Middle frontal gyrus (tissue), 1 donor: ENCODE measurements at regions not wholly inside any gene's neighbourhood (a gene's known extent, or its start where the extent isn't known, plus 50 kb on each side); places are given as distances from the start of the nearest gene placed in this dataset.

Experiments
- DNase-seq: peaks from one replicate; pipeline ENCODE4 v3.0.0-alpha.2; 2015; ENCODE audit warnings: low spot score; ENCODE audit errors: extremely low spot score

GRCh38 chr3:117509858-117510257 is 800.3 kb downstream of the TUSC7 start:
- no peak for DNase-seq

GRCh38 chr3:117510396-117510795 is 800.8 kb downstream of the TUSC7 start:
- DNase-seq, result no peak

GRCh38 chr3:117512975-117513374 is 803.4 kb downstream of the TUSC7 start:
- DNase-seq, result no peak

DNA sequence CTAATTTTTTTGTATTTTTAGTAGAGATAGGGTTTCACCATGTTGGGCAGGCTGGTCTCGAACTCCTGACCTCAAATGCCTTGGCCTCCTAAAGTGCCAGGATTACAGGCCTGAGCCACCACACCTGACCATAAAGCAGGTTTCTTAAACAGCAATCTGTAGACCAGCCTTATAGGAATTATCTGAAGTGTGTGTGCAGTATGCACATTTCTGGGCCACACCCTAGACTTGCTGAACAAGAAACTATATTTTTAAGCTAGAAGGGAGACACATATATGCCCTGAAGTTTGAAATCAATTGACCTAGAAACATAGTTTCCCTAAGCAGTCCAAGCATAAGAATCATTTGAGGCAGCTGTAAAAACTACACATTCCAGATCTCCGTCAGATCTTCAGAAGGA is 805.7 kb downstream of the TUSC7 start:
- DNase-seq, result no peak

GRCh38 chr3:117518364-117518763 is 808.8 kb downstream of the TUSC7 start:
- no peak for DNase-seq

DNA sequence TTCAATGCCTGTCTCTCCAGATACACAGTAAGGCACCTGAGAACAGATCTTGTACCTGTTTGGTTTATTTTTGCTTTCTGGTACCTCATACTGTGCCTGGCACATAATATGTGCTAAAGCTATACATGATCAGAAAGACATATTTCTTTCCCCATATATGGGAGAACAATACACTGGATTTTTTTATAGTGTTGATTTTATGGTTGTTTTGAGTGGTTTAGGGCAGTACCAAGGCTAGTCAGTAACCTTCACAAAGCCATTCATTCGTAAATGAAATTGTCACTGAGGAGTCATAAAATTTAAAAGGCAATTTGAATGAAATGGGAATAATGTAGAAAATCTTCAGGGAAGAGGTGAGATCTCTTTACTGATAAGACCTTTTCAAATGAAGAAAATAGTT is 810.2 kb downstream of the TUSC7 start:
- no peak for DNase-seq

- no peak for DNase-seq
Measured at GRCh38 chr3:117520582-117520981, 811.0 kb downstream of the TUSC7 start.

- no peak for DNase-seq
Measured at GRCh38 chr3:117523418-117523817, 813.8 kb downstream of the TUSC7 start.

DNA sequence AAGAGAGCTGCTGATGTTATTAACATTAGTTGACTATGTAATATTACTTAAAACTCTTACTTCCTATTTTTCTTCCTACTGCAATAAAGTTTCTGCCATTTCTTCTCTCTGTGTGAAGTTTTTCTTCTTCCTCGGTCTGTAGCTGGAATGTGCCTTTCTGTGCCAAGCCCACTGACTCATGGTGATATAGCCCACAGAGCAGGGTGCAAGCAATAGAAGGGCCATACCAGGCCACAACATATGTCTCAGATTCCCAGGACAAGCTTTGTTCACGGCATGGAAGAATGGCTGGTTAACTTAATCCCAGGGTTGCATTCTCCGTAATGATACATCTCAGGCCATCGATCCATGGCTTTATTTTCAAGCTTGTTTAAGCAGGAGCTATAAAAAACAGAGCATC is 815.3 kb downstream of the TUSC7 start:
- DNase-seq, result no peak

GRCh38 chr3:117526470-117527079 is 817.0 kb downstream of the TUSC7 start:
- peak; percentile 56 for DNase-seq

- DNase-seq, result no peak
Measured at GRCh38 chr3:117527346-117527745, 817.8 kb downstream of the TUSC7 start.

GRCh38 chr3:117528688-117529087 is 819.1 kb downstream of the TUSC7 start:
- no peak for DNase-seq

DNA sequence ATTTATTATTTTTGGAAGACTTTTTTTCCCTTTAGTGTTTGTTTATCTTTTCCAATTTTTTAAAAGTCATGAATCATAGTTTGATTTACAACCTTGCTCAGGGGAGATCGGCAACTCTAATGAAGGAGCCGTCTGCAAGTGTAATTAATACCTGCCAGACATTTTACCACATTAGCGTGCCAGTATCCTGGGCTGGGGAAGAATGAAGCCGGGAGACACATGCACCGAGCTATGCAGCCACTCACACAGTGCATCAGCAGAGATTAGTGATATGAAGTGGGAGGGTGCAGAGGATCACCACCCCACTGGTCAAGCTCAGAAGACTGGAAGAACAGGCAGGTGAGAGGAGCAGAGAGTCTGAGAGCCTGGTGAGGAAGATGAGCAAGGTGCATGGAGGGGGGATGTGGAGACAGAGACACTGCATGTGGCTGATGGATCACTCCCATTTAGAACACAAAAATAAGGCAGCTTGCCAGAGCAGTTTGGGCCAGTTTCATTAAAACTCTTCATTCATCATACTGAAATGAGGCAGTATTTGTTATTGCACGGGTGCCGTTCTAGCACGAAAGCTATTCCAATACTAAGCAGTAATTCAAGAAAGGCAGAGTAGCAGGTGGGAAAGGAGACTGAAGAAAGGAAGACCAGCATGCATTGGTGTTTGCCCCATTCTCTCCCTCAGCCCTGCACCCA is 821.6 kb downstream of the TUSC7 start:
- no peak for DNase-seq

DNA sequence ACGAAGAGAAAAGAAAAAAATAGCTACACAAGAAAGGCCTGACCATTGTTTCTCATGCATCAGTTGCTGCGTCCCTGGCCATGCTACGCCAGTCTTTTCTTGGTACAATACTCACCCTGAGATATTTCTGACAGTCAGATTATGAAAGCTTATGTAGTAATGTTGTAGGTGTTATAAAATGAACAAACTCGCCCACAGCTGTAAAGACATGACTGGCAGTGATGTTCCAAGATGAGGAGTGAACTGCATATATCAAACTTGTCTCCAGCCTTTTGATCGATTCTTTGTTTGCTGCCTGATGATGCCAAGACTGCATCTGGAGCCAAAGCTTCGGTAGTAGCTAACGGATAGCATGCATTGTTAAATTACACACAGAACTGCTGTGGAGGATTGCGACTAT is 822.7 kb downstream of the TUSC7 start:
- DNase-seq, result no peak

DNA sequence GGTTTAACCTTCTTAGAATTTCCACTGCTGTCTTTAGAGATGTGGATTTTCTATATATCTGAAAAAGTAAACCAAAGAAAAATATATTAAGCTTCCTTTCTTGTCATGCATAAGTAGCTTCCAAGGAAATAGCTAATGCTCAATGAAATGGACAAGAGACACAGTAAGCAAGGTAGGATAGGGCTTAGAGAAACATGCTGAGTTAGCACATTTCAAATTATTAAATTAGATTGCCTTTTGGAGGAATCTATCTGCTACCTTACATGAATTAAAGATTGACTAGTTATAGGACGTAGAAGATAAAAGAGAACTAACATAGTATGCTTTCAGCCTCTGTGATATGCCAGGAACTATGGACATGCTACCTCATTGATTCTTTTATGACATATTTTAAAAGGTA is 824.6 kb downstream of the TUSC7 start:
- no peak for DNase-seq

- DNase-seq, result no peak
Measured at GRCh38 chr3:117536006-117536405, 826.4 kb downstream of the TUSC7 start.

GRCh38 chr3:117537949-117538348 is 828.4 kb downstream of the TUSC7 start:
- DNase-seq, result no peak

DNA sequence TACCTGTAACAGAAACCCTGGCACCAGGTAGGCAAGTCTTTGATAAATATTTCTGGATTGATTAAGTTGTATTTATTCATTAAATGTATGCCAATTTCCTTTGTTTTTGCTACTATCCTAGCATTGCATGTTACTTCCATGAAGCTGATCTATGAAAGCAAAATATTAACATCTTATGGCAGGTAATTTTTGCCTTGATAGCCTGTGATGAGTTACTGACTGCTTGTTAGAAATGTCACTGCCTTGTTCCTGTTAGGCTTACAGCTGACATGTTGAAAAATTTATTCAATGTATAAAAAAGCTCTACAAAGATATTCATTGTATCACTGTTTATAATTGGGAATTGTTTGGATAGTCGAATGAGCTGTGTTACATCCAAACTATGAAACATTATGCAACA is 830.1 kb downstream of the TUSC7 start:
- DNase-seq, result no peak

GRCh38 chr3:117540597-117540996 is 831.0 kb downstream of the TUSC7 start:
- no peak for DNase-seq

DNA sequence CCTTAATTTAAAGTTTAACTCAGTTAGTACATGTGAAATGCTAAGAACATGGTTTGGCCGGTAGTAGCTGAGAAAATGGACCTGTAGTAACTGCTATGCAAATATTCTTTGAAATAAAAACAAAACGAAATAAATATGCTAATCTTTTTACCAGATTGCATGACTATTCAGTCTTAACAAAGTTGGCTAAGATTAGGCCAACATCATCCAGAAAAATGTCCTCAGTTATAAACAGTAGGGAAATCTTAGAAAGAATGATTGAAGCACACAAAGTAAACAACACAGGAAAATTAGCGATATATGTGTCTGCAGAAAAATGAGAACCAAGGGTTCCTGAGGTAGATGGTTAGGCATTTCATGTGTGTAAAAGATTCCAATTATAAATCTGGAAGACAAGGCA is 832.1 kb downstream of the TUSC7 start:
- DNase-seq, result no peak

DNA sequence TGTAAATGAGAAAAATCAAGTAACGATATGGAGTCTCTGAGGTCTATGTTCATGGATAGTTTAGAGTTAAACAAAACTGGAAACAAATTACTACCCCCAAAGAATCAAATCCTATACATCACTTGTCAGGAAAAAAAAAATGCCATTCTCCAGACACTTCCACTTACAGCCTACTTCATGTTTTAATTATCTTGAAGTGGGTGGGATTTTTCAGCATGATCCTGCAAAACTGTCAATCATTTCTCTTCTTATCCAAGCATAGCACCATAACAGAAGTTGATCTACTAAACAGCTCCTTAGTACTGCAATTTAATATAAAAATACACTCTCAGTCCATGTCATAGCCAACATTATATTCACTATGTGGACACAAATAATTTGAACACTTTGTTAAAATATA is 833.9 kb downstream of the TUSC7 start:
- DNase-seq, result no peak

DNA sequence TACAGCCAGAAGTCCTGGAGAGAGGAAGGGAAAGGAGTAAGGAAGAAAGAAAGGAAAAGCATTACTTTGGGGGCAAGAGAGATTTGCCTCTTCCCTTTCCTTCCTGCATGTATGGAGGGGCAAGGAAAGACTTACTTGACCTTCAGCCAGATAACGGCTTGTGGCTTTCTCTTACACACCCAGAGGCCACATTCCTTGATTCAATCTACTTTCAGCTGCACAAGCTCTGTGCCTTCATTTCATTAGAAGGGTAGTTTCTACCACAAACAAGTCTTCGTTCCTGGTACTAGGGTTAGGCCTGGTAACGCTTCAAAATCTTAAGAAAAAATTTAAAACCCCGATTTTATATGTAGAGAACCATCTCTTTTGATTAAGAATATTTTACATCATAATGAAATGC is 835.9 kb downstream of the TUSC7 start:
- no peak for DNase-seq

GRCh38 chr3:117547956-117548550 is 838.5 kb downstream of the TUSC7 start:
- no peak for DNase-seq
